DND-41 (cell line): ENCODE measurements at regions not wholly inside any gene's neighbourhood (a gene's known extent, or its start where the extent isn't known, plus 50 kb on each side); places are given as distances from the start of the nearest gene placed in this dataset.
A peak's percentile ranks its signal among the peaks of the same experiment; 100 is the strongest.
"Not testable (repeated sequence)": the region's sequence is repeated elsewhere in the genome, so short reads cannot be mapped to it uniquely, and the experiment has no call there.

ENCODE experiments used
- ATAC-seq: fragments of 200-7000 bp; cut with Tn5 transposase; 3 replicates; pipeline ENCODE4 v1.9.1; 2021; ENCODE audit warnings: low read depth; ENCODE audit not compliant: insufficient read depth
- DNase-seq: peaks from one replicate; pipeline ENCODE4 v3.0.0-alpha.2; 2020
- H2AFZ ChIP-seq: 2 replicates; pipeline ENCODE4 v1.6.0; 2012; ENCODE audit warnings: low read depth, low read length
- H3K27ac ChIP-seq: 2 replicates; pipeline ENCODE4 v1.5.1; 2012; ENCODE audit warnings: low read length, inconsistent platforms
- H3K27me3 ChIP-seq: fragments of 200-600 bp; sonication (generic); 2 replicates; pipeline ENCODE4 v1.6.0; 2012; ENCODE audit warnings: low read length, mild to moderate bottlenecking, inconsistent platforms; ENCODE audit not compliant: insufficient read depth, poor library complexity
- H3K36me3 ChIP-seq: 2 replicates; pipeline ENCODE4 v1.5.1; 2012; ENCODE audit warnings: low read length, inconsistent platforms; ENCODE audit not compliant: insufficient read depth
- H3K4me1 ChIP-seq: 2 replicates; pipeline ENCODE4 v1.5.1; 2012; ENCODE audit warnings: mild to moderate bottlenecking, low read length; ENCODE audit not compliant: insufficient read depth
- H3K4me2 ChIP-seq: 2 replicates; pipeline ENCODE4 v1.6.0; 2012; ENCODE audit warnings: mild to moderate bottlenecking, moderate library complexity, low read length, inconsistent platforms; ENCODE audit not compliant: insufficient read depth
- H3K4me3 ChIP-seq, 2 experiments: fragments of 200-600 bp in 1 of 2; shearing (Covaris generic) in 1 of 2; 2 replicates each; pipeline ENCODE4 v1.5.1; 2012 to 2016; ENCODE audit warnings: inconsistent platforms in 2 of 2, low read length in 2 of 2, mild to moderate bottlenecking in 2 of 2, low read depth in 1 of 2, moderate library complexity in 1 of 2
- H3K79me2 ChIP-seq: 2 replicates; pipeline ENCODE4 v1.6.0; 2012; ENCODE audit warnings: low read length, inconsistent platforms; ENCODE audit not compliant: insufficient read depth
- H3K9ac ChIP-seq: 2 replicates; pipeline ENCODE4 v1.6.0; 2012; ENCODE audit warnings: low read depth, mild to moderate bottlenecking, inconsistent platforms, low read length, moderate library complexity
- H3K9me3 ChIP-seq: 2 replicates; pipeline ENCODE4 v1.5.1; 2012; ENCODE audit warnings: low read length, moderate library complexity, mild to moderate bottlenecking, inconsistent platforms; ENCODE audit not compliant: insufficient read depth, severe bottlenecking
- H4K20me1 ChIP-seq: 2 replicates; pipeline ENCODE4 v1.6.0; 2012; ENCODE audit warnings: low read length; ENCODE audit not compliant: insufficient read depth
- CTCF ChIP-seq: IDR thresholded peaks from 2 replicates; pipeline ENCODE4 v1.5.1; 2012; ENCODE audit warnings: borderline replicate concordance, low read length, moderate library complexity, mild to moderate bottlenecking; ENCODE audit not compliant: poor library complexity, severe bottlenecking; ENCODE audit errors: extremely low read depth
- EZH2 ChIP-seq: IDR thresholded peaks from 3 replicates; pipeline ENCODE4 v1.6.1; 2012; ENCODE audit warnings: borderline replicate concordance, low read depth, mild to moderate bottlenecking, moderate library complexity, low read length, inconsistent platforms; ENCODE audit not compliant: severe bottlenecking

- no peak overlapping the region for H3K27ac ChIP-seq
- H3K36me3 ChIP-seq, result no peaks in the 10 kb centered on the region
- TF ChIP-seq CTCF (no peak), EZH2 (no peak)
- no peak overlapping the region for H3K4me2 ChIP-seq
- H3K4me1 ChIP-seq, result peaks cover 2% of the 10 kb centered on the region; the same call in 1 of the 2 replicates
- no peak overlapping the region for H2AFZ ChIP-seq
- ATAC-seq (no peak), DNase-seq (no peak)
- no peaks in the 10 kb centered on the region for H3K9me3 ChIP-seq
- no peaks in the 10 kb centered on the region for H3K27me3 ChIP-seq
- H4K20me1 ChIP-seq, result no peaks in the 10 kb centered on the region
- no peaks in the 10 kb centered on the region for H3K79me2 ChIP-seq
- no peak overlapping the region for H3K4me3 ChIP-seq
- H3K9ac ChIP-seq, result no peak overlapping the region
Observed at GRCh38 chr6:141877275-141877983, 255.3 kb upstream of the GJE1 start.

GRCh38 chr6:141874930-141875602 is 257.7 kb upstream of the GJE1 start:
- Histone ChIP-seq H4K20me1 (no peaks in the 10 kb centered on the region), H3K27me3 (no peaks in the 10 kb centered on the region), H2AFZ (0 out of 2 replicates have a peak overlapping the region, but pooled peaks have one; percentile 13), H3K9me3 (no peaks in the 10 kb centered on the region), H3K4me2 (no peak overlapping the region), H3K27ac (no peak overlapping the region), H3K36me3 (no peaks in the 10 kb centered on the region), H3K9ac (no peak overlapping the region; the same call in 1 of the 2 replicates), H3K79me2 (no peaks in the 10 kb centered on the region), H3K4me1 (peaks cover 2% of the 10 kb centered on the region; the same call in 1 of the 2 replicates), H3K4me3 (no peak overlapping the region)
- DNase-seq (peak; percentile 7), ATAC-seq (peak; percentile 47; the same call in 2 of the 3 replicates)
- TF ChIP-seq CTCF (no peak), EZH2 (no peak)

- not testable (repeated sequence) for ATAC-seq, H3K79me2 ChIP-seq, DNase-seq, H3K4me2 ChIP-seq, H3K27ac ChIP-seq, H3K27me3 ChIP-seq, H3K4me3 ChIP-seq, H3K9ac ChIP-seq, H2AFZ ChIP-seq, H4K20me1 ChIP-seq, H3K4me1 ChIP-seq, H3K9me3 ChIP-seq, H3K36me3 ChIP-seq
Observed at GRCh38 chr6:141869509-141869908, 263.2 kb upstream of the GJE1 start.

- no peak for DNase-seq
- Histone ChIP-seq H3K27ac (no peak overlapping the region), H3K79me2 (no peaks in the 10 kb centered on the region), H4K20me1 (no peaks in the 10 kb centered on the region), H3K4me2 (no peak overlapping the region), H3K9me3 (no peaks in the 10 kb centered on the region), H3K9ac (no peak overlapping the region), H3K27me3 (no peaks in the 10 kb centered on the region), H3K36me3 (no peaks in the 10 kb centered on the region), H3K4me1 (no peaks in the 10 kb centered on the region), H2AFZ (no peak overlapping the region), H3K4me3 (no peak overlapping the region)
- TF ChIP-seq EZH2, result no peak
- no peak for ATAC-seq
Observed at GRCh38 chr6:141867767-141868166, 265.0 kb upstream of the GJE1 start.
